ENCODE measurements at regions not wholly inside any gene's neighbourhood (a gene's known extent, or its start where the extent isn't known, plus 50 kb on each side); places are given as distances from the start of the nearest gene placed in this dataset.
A peak's percentile ranks its signal among the peaks of the same experiment; 100 is the strongest.
"Not testable (repeated sequence)": the region's sequence is repeated elsewhere in the genome, so short reads cannot be mapped to it uniquely, and the experiment has no call there.

DNA sequence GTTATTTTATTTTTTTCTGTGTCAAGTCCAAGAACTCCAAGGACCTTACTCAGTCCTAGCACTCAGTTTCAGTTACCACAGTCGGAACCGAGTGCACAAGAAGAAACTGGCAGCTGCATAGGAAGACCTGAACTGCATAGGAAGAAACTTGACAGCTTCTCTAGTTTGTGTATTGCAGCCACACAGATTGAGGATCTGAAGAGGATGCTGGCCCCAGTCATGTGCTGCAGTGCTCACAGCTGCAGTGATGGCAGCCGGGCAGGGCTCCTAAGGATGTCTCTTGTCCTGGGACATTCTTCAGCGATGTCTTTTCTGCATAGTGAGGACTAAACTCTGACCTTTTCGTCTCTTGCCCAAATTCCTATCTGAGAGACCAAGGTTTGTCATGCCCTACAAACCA is 261.2 kb downstream of the STIM2 start:
- DNase-seq, result no peak

DNA sequence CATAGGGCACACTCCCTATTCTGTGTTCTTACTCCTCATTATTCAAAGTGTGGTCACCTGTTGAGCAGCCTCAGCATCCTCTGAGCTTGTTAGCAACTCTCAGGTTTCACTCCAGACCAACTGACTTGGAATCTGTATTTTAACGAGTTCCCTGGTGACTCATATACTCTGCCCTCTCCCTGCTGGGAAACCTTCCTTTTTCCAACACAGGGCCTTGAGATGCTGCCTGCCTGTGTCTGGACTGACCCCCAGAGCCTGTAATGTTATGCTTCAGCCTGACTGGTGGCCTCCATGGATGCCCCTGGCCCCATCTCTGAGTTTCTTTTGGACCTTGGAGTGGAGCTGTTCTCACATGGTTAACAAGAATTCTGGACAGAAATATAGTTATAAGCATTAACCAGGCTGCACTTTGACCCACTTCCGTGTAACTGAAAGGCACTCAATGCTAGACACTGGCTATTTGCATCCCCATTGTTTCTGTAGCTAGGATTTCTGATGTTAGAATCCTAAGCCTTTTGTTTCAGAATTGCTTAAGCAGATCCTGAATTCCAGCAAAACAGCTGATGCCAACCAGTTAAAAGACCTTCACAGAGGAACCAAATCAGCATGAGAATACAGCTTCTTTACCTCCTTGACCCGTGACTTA is 262.6 kb downstream of the STIM2 start:
- no peak for DNase-seq

DNA sequence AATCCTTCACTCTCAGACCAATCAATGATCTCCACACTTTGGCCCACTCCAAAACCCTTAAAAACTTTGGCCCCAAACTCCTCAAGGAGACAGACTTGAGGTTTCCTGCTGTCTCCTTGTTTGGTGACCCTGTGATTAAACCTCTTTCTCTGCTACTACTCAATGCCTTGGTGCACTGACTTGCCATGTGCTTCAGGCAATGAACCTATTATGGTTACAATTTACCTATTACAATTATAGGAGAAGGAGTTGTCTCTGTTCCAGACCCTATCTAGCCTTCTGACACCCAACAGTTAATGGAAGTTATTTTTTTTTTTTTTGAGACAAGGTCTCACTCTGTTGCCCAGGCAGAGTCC is 263.1 kb downstream of the STIM2 start:
- DNase-seq, result no peak

DNA sequence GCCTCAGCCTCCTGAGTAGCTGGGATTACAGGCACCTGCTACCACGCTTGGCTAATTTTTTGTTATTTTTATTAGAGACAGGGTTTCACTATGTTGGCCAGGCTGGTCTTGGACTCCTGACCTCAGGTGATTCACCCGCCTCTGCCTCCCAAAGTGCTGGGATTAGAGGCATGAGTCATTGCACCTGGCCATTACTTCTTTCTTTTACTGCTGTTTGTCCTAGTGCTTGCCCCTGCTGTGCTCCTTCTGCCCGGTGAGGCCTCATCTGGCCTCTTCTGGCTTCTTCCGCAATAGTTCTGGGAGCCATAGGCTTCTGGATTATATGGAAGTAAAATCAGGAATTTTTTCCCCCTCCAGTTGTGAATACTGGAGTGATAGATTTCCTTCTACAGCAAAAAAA is 266.3 kb downstream of the STIM2 start:
- DNase-seq, result not testable (repeated sequence)

DNA sequence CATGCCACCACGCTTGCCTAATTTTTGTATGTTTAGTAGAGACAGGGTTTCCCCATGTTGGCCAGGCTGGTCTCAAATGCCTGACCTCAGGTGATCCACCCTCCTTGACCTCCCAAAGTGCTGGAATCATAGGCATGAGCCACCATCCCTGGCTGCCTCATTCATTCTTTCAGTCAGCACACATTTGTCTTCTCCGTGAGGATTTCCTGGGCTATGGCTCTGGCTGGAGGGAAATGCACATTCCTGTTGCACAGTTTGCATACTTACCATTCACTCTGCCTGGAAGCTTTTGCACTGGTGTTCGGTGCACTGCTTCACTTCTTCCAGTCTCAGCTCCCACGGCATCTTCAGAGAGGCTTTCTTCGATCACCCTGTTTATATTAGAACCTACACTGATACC is 267.8 kb downstream of the STIM2 start:
- DNase-seq, result no peak

DNA sequence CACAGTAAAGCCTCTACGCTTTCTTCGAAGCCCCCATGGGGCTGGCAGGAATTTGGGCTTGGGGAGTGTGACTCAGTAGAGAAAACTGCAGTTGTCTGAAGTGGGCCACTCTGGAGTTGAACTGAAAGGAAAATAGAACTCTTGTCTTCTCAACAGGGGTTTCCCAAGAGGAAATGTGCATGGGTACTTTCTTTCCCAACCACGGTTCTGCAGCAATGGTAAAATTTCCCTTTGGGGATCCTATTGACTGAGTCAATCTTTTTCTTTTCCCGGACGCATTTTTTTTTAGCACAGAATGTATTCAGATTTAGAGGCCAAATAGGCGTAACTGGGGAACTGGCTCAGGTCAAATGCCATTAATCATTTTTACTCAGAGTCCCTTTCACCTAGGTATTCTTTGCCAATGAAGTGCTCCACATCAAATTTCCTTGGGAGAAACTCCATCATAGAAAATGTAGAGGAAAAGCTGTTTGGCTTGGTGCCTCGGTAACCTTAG is 269.3 kb downstream of the STIM2 start:
- DNase-seq, result no peak

DNA sequence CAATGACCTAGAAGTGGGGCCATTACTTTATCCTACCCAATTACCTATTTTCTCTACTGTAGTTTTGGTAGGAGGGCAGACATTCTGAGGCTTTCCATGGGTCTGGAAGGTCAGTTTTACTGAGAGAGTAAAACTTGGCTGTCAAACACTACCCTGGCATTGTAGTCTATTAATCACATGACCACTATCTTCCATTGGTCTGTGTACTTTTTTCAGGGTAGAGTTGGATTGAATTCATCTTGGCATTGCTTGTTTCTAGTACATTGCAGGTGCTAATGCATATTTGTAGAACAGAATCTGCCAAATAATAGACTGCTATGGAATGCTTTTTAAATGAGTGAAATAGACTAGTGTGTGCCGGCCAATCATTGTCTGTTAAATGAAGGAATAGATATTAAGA is 271.9 kb downstream of the STIM2 start:
- no peak for DNase-seq

DNA sequence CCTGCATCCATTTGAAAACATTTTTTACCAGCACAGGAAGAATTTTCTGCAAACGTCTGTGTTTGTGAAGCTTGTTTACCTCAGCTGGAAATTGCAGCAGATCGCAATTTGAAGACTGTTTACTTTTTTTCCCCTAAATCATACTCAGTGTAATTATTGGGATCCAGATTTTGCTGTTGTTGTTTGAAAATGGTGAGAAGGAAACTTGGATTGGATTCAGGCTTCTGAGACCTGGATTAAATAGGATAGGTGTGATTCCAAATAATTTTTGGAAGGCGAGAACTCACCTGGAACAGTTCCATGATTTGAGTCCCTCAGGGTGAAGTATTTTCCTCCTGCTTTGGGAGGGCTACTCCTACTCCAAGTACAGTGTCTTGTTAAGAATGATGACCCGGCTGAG is 279.8 kb downstream of the STIM2 start:
- DNase-seq, result no peak

DNA sequence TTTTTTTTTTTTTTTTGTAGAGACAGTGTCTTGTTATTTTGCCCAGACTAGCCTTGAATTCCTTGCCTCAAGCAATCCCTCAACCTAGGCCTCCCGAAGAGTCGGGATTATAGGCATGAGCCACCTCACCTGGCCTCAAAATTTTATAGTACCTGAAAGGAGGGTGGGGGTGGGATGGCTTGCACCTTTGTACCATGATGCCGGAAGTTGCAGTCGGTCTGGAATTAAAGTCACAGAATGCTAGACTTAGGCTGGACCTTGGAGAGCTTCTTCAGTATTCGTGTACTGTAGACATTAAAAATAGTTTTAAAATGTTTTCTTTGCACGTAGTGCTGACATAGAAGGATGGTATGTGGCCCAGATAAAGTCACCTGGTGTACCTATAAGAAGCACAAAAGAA is 280.9 kb downstream of the STIM2 start:
- no peak for DNase-seq

DNA sequence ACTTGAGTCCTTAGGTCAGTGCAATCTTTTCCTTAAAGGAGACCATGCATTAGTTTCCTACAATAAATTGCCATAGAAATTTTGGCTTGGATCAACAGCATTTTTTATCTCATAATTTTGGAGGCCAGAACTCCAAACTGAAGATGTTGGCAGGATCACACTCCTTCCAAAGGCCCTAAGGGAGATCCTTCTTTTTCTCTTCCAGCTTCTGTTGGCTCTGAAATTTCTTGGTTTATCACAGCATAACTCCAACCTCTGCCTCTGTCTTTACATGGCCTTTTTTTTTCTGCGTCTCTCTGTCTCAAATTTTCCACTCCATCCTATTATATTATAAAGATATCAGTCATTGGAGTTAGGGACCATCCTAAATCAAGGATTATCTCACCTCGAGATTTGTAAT is 282.2 kb downstream of the STIM2 start:
- DNase-seq, result no peak

DNA sequence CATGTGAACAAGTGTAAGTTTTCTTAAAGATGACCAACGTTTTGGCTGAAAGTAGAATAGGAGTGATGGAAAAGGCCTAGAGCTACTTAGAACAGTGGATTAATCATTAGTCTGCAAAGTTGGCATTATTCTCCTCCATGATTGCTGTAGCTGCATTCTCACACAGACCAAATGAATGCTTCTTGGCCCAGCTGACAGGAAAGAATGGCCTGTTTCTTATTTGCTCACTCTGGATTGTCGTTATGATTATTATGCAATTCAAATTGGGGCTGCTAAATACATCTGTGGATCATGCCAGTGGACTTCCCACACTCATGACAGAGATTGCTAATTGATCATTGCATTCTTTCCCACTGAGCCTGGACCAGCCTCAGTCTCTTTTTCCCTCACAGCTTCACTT is 285.0 kb downstream of the STIM2 start:
- DNase-seq, result no peak

DNA sequence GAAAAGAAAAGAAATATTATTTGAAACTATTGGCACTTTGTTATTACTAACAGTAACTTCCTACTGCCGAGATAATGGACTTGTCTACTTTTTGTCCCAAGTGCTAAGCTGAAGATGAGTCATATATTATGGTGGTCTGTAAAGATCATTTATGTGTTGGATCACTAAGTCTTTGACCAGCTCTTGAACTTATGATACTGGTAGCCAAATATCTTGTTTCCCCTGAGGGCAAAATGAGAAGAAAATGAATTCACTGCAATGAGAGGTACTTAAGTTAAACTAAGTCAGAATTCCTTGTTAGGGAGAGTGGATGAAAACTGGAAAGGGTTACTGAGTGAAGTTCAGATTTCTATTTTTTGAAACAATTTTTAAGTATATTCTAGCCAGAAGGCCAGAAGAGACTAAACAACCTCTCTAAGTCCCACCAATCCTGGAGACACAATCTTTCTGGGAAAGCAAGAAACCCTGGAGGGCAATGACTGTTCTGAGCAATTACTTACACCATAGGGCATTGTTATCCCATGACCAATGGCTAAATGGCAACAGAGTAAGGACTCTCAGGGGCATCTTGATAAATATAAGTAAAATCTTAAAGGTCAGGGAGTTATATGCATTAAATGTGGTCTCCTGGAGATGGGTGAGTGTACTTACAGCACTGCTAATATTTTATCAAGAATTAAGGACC is 287.7 kb downstream of the STIM2 start:
- no peak for DNase-seq

DNA sequence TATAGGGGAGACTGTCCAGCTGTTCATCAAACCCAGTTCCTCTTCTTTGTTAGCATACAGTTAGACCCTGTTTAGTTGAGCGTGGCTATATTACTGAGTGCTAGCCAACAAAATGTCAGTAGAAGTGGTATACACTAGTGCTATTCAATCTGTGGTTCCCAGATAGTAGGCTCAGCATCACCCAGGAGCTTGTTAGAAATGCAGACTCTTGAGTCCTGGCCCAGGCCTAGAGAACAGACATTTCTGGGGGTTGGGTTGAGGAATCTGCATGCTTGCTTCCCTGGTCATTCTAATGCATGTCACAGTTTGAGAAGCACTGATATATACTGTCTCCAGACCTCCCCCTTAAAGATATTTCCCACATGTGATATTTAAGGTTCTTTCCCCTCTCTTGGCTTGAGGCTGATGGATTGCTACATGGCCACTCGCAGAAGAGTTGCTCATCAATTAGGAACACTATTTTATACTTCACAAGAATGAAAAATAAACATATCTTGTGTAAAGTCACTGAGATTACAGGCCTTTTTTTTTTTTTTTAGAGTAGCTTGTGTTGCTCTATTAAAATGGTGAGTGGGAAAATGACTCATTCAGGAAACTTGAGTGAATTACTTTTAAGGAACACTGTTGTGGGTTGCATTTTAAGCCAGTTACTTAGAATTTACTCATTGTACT is 289.0 kb downstream of the STIM2 start:
- DNase-seq, result no peak

DNA sequence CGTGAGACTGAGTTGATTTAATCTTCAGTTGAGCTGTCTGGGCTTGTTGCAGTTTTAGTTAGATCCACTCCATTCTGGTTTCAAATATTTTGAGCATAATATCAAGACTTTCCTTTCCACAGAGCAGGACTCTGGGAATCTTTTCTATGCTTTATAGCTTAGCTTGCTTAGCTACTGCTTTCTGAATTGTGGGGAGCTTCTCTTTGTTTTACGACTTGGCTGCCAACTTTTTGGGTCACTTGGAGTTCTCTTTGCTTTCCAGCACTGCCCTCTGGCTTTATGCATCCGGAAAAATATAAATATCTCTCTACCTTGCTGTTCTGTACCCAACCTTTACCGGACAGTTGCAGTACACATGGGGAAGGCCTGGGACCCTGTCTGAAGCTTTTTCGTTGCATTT is 292.1 kb downstream of the STIM2 start:
- no peak for DNase-seq

DNA sequence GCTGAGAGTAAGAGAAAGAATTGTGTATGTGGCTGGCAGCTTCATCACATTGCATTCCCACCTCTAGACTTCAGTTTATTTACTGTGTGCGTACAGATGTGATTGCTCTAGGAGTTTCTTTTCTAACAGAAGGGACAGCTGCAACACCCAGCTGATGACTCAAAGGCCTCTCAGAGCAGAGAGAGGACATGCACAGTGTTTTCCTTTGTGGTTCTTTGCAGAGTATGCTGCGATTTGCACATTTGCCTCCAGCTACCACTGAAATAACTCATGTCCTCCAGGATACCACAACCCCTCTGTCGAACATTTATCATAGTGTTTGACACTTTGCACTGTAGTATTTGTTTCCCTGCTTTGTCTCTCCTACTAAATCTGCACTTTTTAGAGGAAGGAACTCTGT is 294.1 kb downstream of the STIM2 start:
- peak; percentile 22 for DNase-seq

DNA sequence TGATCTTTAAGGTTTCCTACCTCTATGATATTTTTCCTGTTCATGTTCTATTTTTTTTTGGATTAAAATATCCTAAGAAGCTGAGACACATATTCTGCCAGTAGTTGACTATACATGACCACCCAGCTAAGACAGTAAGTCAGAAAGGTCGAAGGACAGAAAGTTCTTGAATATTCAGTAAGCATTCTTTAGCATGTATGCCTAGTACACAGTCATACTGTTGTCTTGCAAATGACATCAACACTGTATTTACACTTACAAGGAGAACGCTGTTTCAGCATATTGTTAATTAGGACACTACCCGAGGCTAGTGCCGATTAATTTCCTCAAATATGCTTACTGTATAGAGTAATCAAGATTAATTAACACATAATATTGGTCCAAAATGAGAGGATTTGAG is 300.6 kb downstream of the STIM2 start:
- DNase-seq, result no peak

DNA sequence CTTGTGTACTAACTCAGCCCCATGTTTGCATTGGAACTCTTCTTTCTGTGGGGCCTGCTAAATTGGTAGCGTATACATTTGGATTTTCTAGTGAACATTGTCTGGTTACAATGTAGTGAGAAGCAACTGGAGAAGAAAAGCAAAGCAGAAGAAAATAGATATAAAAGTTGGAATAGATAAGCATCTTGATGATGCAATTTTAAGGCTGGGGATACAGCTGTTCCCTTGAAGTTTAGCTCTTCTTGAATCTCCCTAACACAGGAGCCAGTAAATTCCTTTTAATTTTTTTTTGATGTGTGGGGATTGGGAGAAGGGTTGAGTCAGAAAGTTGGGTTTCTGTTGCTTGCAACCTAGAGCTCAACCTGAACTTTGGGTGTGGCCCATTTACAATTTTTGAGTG is 308.1 kb downstream of the STIM2 start:
- no peak for DNase-seq

DNA sequence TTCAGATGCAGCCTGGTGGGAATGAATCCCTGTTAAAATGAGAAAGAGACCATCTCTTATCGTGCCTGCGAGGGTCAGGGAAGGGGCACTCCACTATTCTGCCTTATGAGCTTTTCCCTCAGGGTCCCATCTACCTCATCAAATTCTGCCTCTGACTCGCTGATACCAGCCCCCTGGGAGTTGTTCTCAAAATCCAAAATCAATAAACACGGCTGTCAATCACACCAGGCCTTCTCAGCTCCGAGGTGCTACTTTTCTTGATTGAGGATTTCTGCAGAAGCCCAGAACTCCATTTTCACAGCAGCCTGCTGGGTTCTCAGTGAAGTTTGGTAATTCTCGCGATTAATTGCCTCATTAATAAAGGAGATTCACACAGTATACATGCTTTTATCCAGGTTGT is 312.6 kb downstream of the STIM2 start:
- no peak for DNase-seq

DNA sequence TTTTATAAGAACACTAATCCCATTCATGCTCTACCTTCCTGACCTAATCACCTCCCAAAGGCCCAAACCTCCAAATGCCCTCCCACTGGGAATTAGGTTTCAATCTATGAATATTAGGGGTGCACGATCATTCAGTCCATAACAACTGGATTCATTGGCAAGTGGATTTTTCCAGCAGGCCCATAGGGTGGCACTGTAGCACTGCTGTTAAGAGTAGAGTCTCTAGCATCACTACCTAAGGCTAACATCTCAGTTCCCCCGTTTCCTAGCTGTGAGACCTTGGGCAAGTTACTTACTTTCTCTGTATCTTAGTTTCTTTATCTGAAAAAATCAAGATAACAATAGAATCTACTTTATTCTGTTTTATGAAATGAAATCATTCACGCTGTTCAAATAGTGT is 315.8 kb downstream of the STIM2 start:
- peak; percentile 13 for DNase-seq

DNA sequence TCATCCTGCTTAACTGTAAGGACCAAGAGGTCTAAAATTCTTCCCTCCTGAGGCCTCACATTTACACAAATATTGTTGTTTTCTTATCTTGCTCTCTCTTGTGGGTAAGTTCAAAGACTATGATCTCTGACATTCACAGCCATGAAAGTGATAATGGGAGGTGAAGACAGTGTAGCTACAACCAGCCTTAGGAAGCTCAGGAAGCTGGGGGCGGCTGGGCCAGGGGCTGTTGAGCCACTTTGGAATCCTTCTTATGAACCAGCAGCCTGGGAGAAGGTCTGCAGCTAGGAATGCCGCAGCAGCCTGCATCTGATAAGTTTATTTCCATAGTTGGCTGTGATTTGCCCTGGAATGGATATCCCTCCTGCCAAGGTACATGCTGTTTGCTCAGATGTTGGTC is 316.2 kb downstream of the STIM2 start:
- DNase-seq, result no peak

DNA sequence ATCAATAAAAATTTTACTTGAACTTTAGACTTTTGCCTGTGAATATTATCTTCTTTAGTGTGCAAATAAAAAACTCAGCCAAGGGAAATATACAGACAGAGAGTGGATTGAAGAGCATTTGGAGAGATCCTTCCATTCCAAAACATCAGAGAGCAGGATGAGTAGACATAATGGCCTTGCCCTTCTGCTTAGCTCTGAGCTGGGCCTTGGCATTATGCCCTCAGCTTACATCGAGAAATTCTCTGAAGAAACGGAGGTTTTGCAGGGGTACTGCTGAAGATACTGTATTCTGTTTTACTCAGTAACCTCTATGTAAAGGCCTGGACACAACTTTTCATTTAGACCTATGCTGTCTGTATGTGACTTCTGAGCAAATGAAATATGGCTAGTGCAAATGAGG is 317.4 kb downstream of the STIM2 start:
- no peak for DNase-seq

DNA sequence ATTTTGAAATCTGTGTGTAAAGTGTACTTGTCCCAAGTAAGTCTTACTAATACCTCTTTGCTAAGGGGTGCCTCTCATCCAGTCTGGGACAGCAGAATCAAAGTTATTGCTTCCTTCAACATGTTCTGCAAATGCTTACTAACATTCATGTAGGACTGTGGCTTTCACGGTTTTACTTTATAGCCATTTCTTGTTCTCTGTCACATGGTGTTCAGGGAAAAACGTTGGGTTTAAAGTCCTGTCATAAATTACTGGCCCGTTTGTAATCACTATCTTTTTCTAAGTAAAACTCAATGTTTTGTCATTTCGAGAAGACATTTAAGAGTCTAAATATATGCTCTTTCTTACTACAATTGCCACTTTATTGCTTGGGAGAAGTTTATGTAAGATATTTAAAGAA is 321.1 kb downstream of the STIM2 start:
- no peak for DNase-seq

DNA sequence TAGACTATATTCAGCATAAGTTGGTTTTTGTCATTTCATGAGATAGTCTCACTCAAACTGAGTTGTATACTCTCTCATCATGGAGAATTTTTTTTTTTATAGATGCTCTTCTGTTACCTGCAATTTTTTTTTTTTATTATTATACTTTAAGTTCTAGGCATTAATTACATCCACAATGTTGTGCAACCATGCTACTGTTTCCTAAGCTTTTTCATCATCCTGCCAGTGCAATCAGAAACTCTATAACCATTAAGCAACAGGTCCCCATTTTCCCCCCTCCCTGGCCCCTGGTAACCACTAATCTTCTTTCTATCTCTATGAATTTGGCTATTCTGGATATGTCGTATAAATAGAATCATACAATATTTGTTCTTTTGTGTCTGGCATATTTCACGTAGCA is 321.6 kb downstream of the STIM2 start:
- DNase-seq, result no peak

Measured in left kidney (tissue), 1 donor.